GM23248 (cell line): ENCODE measurements at regions not wholly inside any gene's neighbourhood (a gene's known extent, or its start where the extent isn't known, plus 50 kb on each side); places are given as distances from the start of the nearest gene placed in this dataset.

ENCODE experiments used
- EZH2 ChIP-seq: fragments of 200-600 bp; sonication (generic); IDR thresholded peaks from 2 replicates; pipeline ENCODE4 v1.6.1; 2018; ENCODE audit warnings: antibody characterized with exemption, mild to moderate bottlenecking; ENCODE audit not compliant: insufficient read depth, poor library complexity, severe bottlenecking
- EZH2phosphoT487 ChIP-seq: fragments of 200-600 bp; sonication (generic); IDR thresholded peaks from 2 replicates; pipeline ENCODE4 v1.6.1; 2018; ENCODE audit warnings: antibody characterized with exemption, moderate library complexity, mild to moderate bottlenecking, low read depth; ENCODE audit not compliant: insufficient read depth

DNA sequence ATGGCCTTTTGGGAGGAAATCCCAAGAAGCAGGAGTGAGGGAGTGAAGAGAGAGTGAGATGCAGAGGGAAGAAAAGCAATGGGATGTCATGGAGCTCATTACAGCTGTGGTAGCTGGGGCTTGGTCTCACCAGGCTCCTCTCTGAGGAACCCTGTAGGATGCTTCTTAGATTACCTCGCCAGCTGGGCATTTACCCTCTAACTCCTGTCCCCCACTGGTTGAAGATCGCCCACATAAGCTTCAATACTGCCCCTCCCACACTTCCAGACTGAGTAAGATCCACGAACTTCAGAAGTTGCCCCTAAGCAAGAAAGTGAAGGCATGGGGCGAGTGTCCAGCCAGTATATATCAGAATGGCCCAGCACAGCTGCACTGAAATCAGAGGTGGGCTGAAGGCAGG lies 58.1 kb upstream of the SLC35B4 start:
- TF ChIP-seq EZH2 (no peak), EZH2phosphoT487 (no peak)
